GM23338 (cell line): ENCODE measurements at regions not wholly inside any gene's neighbourhood (a gene's known extent, or its start where the extent isn't known, plus 50 kb on each side); places are given as distances from the start of the nearest gene placed in this dataset.

Experiments used
- ATAC-seq: fragments of 200-7000 bp; cut with Tn5 transposase; 3 replicates; pipeline ENCODE4 v1.9.1; 2020
- DNase-seq: peaks from one replicate; pipeline ENCODE4 v3.0.0-alpha.2; 2015; ENCODE audit warnings: low spot score
- H2AFZ ChIP-seq: fragments of 200-600 bp; sonication (generic); 2 replicates; pipeline ENCODE4 v1.8.0; 2016; ENCODE audit warnings: antibody characterized with exemption, mild to moderate bottlenecking, moderate library complexity
- H3F3A ChIP-seq: fragments of 200-600 bp; sonication (generic); replicated peaks from 2 replicates; pipeline ENCODE4 v1.8.0; 2017; ENCODE audit warnings: antibody characterized with exemption, mixed run types, low read depth
- H3K27ac ChIP-seq: fragments of 200-600 bp; sonication (generic); 2 replicates; pipeline ENCODE4 v1.6.1; 2016; ENCODE audit warnings: low read depth
- H3K27me3 ChIP-seq: fragments of 200-600 bp; sonication (generic); 2 replicates; pipeline ENCODE4 v1.8.0; 2016; ENCODE audit warnings: mild to moderate bottlenecking, mixed run types, moderate library complexity; ENCODE audit not compliant: insufficient read depth
- H3K36me3 ChIP-seq: fragments of 200-600 bp; sonication (generic); 2 replicates; pipeline ENCODE4 v1.8.0; 2016; ENCODE audit warnings: mild to moderate bottlenecking; ENCODE audit not compliant: insufficient read depth
- H3K4me1 ChIP-seq: fragments of 200-600 bp; sonication (generic); 2 replicates; pipeline ENCODE4 v1.8.0; 2016; ENCODE audit warnings: mild to moderate bottlenecking, moderate library complexity; ENCODE audit not compliant: insufficient read depth
- H3K4me2 ChIP-seq: fragments of 200-600 bp; sonication (generic); 2 replicates; pipeline ENCODE4 v1.7.1; 2017; ENCODE audit warnings: mixed run types
- H3K4me3 ChIP-seq: fragments of 200-600 bp; sonication (generic); 2 replicates; pipeline ENCODE4 v1.6.1; 2016; ENCODE audit warnings: mixed run types
- H3K79me2 ChIP-seq: fragments of 200-600 bp; sonication (generic); replicated peaks from 2 replicates; pipeline ENCODE4 v1.8.0; 2017; ENCODE audit warnings: mild to moderate bottlenecking; ENCODE audit not compliant: insufficient read depth
- H3K9me2 ChIP-seq: fragments of 200-600 bp; sonication (generic); 2 replicates; pipeline ENCODE4 v1.8.0; 2017; ENCODE audit not compliant: insufficient read depth
- H4K20me1 ChIP-seq: fragments of 200-600 bp; sonication (generic); replicated peaks from 2 replicates; pipeline ENCODE4 v1.8.0; 2017; ENCODE audit warnings: mild to moderate bottlenecking; ENCODE audit not compliant: insufficient read depth
- H3K27ac Mint-ChIP-seq: 2 replicates; pipeline ENCODE4 v1.8.0; 2020; ENCODE audit warnings: inconsistent platforms, mild to moderate bottlenecking, moderate library complexity, mixed read lengths
- H3K27me3 Mint-ChIP-seq: 3 replicates; pipeline ENCODE4 v1.8.0; 2022; ENCODE audit warnings: low read depth, mild to moderate bottlenecking, moderate library complexity, mixed read lengths, inconsistent platforms; ENCODE audit not compliant: insufficient read depth, poor library complexity
- H3K36me3 Mint-ChIP-seq: 3 replicates; pipeline ENCODE4 v1.8.0; 2021; ENCODE audit warnings: low read depth, mild to moderate bottlenecking, inconsistent platforms, moderate library complexity, mixed read lengths
- H3K4me1 Mint-ChIP-seq: 3 replicates; pipeline ENCODE4 v1.8.0; 2020; ENCODE audit warnings: mild to moderate bottlenecking, inconsistent platforms, mixed read lengths
- H3K4me3 Mint-ChIP-seq: 3 replicates; pipeline ENCODE4 v1.8.0; 2021; ENCODE audit warnings: moderate library complexity, mild to moderate bottlenecking, inconsistent platforms, mixed read lengths
- H3K9me3 Mint-ChIP-seq: 3 replicates; pipeline ENCODE4 v1.8.0; 2020; ENCODE audit warnings: moderate library complexity, mild to moderate bottlenecking, inconsistent platforms, mixed read lengths
- CREB1 ChIP-seq: fragments of 250-450 bp; sonication (Bioruptor Pico); IDR thresholded peaks from 2 replicates; pipeline ENCODE4 v1.5.0; 2020; ENCODE audit warnings: low read depth, mild to moderate bottlenecking, moderate library complexity
- CTCF ChIP-seq, 2 experiments: fragments of 200-600 bp in 1 of 2; sonication (generic) in 1 of 2; conservative IDR thresholded peaks; 2 replicates each; pipeline versions ENCODE4 v1.5.1 to v1.6.1; 2016 to 2017; ENCODE audit warnings: antibody characterized with exemption in 2 of 2, low read depth in 2 of 2, mild to moderate bottlenecking in 2 of 2, moderate library complexity in 1 of 2
- ETS1 ChIP-seq: IDR thresholded peaks from 2 replicates; pipeline ENCODE4 v1.6.1; 2016; ENCODE audit warnings: antibody characterized with exemption
- EZH2 ChIP-seq: fragments of 200-600 bp; sonication (generic); IDR thresholded peaks from one replicate; pipeline ENCODE4 v1.8.0; 2017; ENCODE audit warnings: antibody characterized with exemption, mild to moderate bottlenecking, low read depth; ENCODE audit not compliant: unreplicated experiment
- EZH2phosphoT487 ChIP-seq: fragments of 200-600 bp; sonication (generic); IDR thresholded peaks from one replicate; pipeline ENCODE4 v1.8.1; 2018; ENCODE audit warnings: antibody characterized with exemption; ENCODE audit not compliant: unreplicated experiment
- JUNB ChIP-seq: IDR thresholded peaks from one replicate; pipeline ENCODE4 v1.6.1; 2016; ENCODE audit warnings: antibody characterized with exemption; ENCODE audit not compliant: unreplicated experiment
- NANOG ChIP-seq: IDR thresholded peaks from 2 replicates; pipeline ENCODE4 v1.6.1; 2016; ENCODE audit warnings: antibody characterized with exemption, borderline replicate concordance
- POLR2AphosphoS5 ChIP-seq: IDR thresholded peaks from 2 replicates; pipeline ENCODE4 v1.6.1; 2016; ENCODE audit warnings: antibody characterized with exemption, low read depth
- REST ChIP-seq: IDR thresholded peaks from one replicate; pipeline ENCODE4 v1.6.1; 2018; ENCODE audit warnings: antibody characterized with exemption; ENCODE audit not compliant: unreplicated experiment
- STAT1 ChIP-seq: IDR thresholded peaks from one replicate; pipeline ENCODE4 v1.6.1; 2016; ENCODE audit warnings: antibody characterized with exemption; ENCODE audit not compliant: unreplicated experiment
- ZNF114 ChIP-seq: fragments of 250-450 bp; sonication (Bioruptor Pico); IDR thresholded peaks from 2 replicates; pipeline ENCODE4 v1.5.0; 2020; ENCODE audit warnings: mild to moderate bottlenecking, moderate library complexity
- ZNF331 ChIP-seq: fragments of 250-450 bp; sonication (Bioruptor Pico); IDR thresholded peaks from 2 replicates; pipeline ENCODE4 v1.5.0; 2020; ENCODE audit warnings: low read depth, mild to moderate bottlenecking, moderate library complexity
- ZNF462 ChIP-seq: fragments of 250-450 bp; sonication (Bioruptor Pico); IDR thresholded peaks from 2 replicates; pipeline ENCODE4 v1.5.0; 2020; ENCODE audit warnings: mild to moderate bottlenecking, moderate library complexity

GRCh38 chr19:31512181-31512970, 163.1 kb upstream of the TSHZ3 start:
- Histone ChIP-seq H3K4me1 (peaks cover 8% of the 10 kb centered on the region), H3K27ac (no peak overlapping the region), H4K20me1 (no peaks in the 10 kb centered on the region), H3F3A (no peaks in the 10 kb centered on the region), H3K27me3 (no peaks in the 10 kb centered on the region), H3K9me2 (no peaks in the 10 kb centered on the region), H3K4me2 (no peak overlapping the region), H3K4me3 (no peak overlapping the region), H3K79me2 (no peaks in the 10 kb centered on the region), H2AFZ (no peak overlapping the region), H3K36me3 (no peaks in the 10 kb centered on the region; the same call in 1 of the 2 replicates)
- no peaks in the 10 kb centered on the region for H3K36me3 Mint-ChIP-seq
- DNase-seq (no peak), ATAC-seq (no peak)
- H3K9me3 Mint-ChIP-seq = no peaks in the 10 kb centered on the region
- TF ChIP-seq ZNF331 (CRISPR knock-in tag) = no peak
- no peak for TF ChIP-seq ZNF114
- TF ChIP-seq CTCF (conservative IDR thresholded peaks at IDR 0.05; ENCODE audit: low read depth in 2 of 2) = no peak
- no peak for TF ChIP-seq ETS1
- TF ChIP-seq NANOG = no peak
- no peak for TF ChIP-seq POLR2AphosphoS5
- TF ChIP-seq STAT1 = no peak
- TF ChIP-seq CREB1 (CRISPR knock-in tag) = no peak
- no peak for TF ChIP-seq EZH2phosphoT487
- no peak for TF ChIP-seq JUNB
- no peak for TF ChIP-seq EZH2
- TF ChIP-seq REST = no peak
- no peak for TF ChIP-seq ZNF462 (CRISPR knock-in tag)
- H3K27ac Mint-ChIP-seq = no peak overlapping the region
- H3K4me1 Mint-ChIP-seq = peaks cover 19% of the 10 kb centered on the region
- no peak overlapping the region for H3K4me3 Mint-ChIP-seq
- peaks cover 1% of the 10 kb centered on the region for H3K27me3 Mint-ChIP-seq
